ENCODE measurements at regions not wholly inside any gene's neighbourhood (a gene's known extent, or its start where the extent isn't known, plus 50 kb on each side); places are given as distances from the start of the nearest gene placed in this dataset.

- intact Hi-C loops (cut with micrococcal nuclease) = no loop called here
- H3K4me1 ChIP-seq (replicated peaks in 1 of 2; ENCODE audit: control insufficient read depth in 2 of 2, insufficient read depth in 2 of 2, low read length in 2 of 2) = no peaks in the 10 kb centered on the region
- ATAC-seq (no peak), FAIRE-seq (no peak), DNase-seq (ENCODE audit: extremely low read depth in 1 of 4, low spot score in 3 of 4) (no peak)
- CTCF ChIA-PET (ENCODE audit: low intra/inter-chr PET ratio) = no interaction called here
- H3K9me3 ChIP-seq (replicated peaks; ENCODE audit: control insufficient read depth, insufficient read depth, low read depth, low read length) = no peaks in the 10 kb centered on the region
- 0% methylated on average over 1 of the region's 1 CpG for WGBS (ENCODE audit: insufficient coverage, low coverage, missing lambda C conversion rate)
- no peak overlapping the region for H3K4me3 ChIP-seq
- no peaks in the 10 kb centered on the region for H3K79me2 ChIP-seq (ENCODE audit: control insufficient read depth, insufficient read depth, low read length)
- H3K27me3 ChIP-seq (ENCODE audit: control insufficient read depth in 2 of 2, insufficient read depth in 2 of 2, low read length in 2 of 2) = no peaks in the 10 kb centered on the region
- no peak overlapping the region for H2AFZ ChIP-seq (ENCODE audit: low read depth, low read length)
- TF ChIP-seq GTF2A2 (tag; IDR thresholded peaks at IDR 0.05) (no peak), ZNF239 (CRISPR knock-in tag; IDR thresholded peaks at IDR 0.05) (no peak), ZC3H4 (CRISPR knock-in tag; IDR thresholded peaks at IDR 0.05; ENCODE audit: borderline replicate concordance) (no peak), ZBTB8A (IDR thresholded peaks at IDR 0.05; ENCODE audit: partially characterized antibody) (no peak), SIN3B (IDR thresholded peaks at IDR 0.05; ENCODE audit: low read depth) (no peak)
- in situ Hi-C loops (cut with MboI) = no loop called here
- BruUV-seq (replicated peaks) = no TSS peak
- H3K9me1 ChIP-seq (ENCODE audit: control insufficient read depth, insufficient read depth, low read length) = no peaks in the 10 kb centered on the region
- no peaks in the 10 kb centered on the region for H4K20me1 ChIP-seq (replicated peaks; ENCODE audit: control insufficient read depth, insufficient read depth, low read length)
- no peaks in the 10 kb centered on the region for H3K36me3 ChIP-seq (ENCODE audit: control insufficient read depth, insufficient read depth, low read length)
- H3K27ac ChIP-seq (ENCODE audit: extremely low read depth, low read depth, low read length) = no peak overlapping the region
- no peak overlapping the region for H3K4me2 ChIP-seq (ENCODE audit: insufficient read depth, low read length)
- POLR2A ChIA-PET = no interaction called here
- no peak overlapping the region for H3K9ac ChIP-seq (ENCODE audit: insufficient read depth in 1 of 2, low read depth in 2 of 2, low read length in 2 of 2)
Observed at GRCh38 chr3:81406318-81406717, 355.1 kb downstream of the GBE1 start.

GRCh38 chr3:81395739-81396513 is 365.5 kb downstream of the GBE1 start:
- no peaks in the 10 kb centered on the region for H4K20me1 ChIP-seq (replicated peaks; ENCODE audit: control insufficient read depth, insufficient read depth, low read length)
- in situ Hi-C loops (cut with MboI) (no loop called here), intact Hi-C loops (cut with micrococcal nuclease) (no loop called here)
- no peaks in the 10 kb centered on the region for H3K9me3 ChIP-seq (replicated peaks; ENCODE audit: control insufficient read depth, insufficient read depth, low read depth, low read length)
- no peaks in the 10 kb centered on the region for H3K4me1 ChIP-seq (replicated peaks in 1 of 2; ENCODE audit: control insufficient read depth in 2 of 2, insufficient read depth in 2 of 2, low read length in 2 of 2)
- no peak for FAIRE-seq
- no peaks in the 10 kb centered on the region for H3K9me1 ChIP-seq (ENCODE audit: control insufficient read depth, insufficient read depth, low read length)
- 0% methylated on average over 7 of the region's 7 CpGs for WGBS (ENCODE audit: insufficient coverage, low coverage, missing lambda C conversion rate)
- no peak overlapping the region for H3K27ac ChIP-seq (ENCODE audit: extremely low read depth, low read depth, low read length)
- no peaks in the 10 kb centered on the region for H3K27me3 ChIP-seq (ENCODE audit: control insufficient read depth in 2 of 2, insufficient read depth in 2 of 2, low read length in 2 of 2)
- no peaks in the 10 kb centered on the region for H3K36me3 ChIP-seq (ENCODE audit: control insufficient read depth, insufficient read depth, low read length)
- CTCF ChIA-PET (ENCODE audit: low intra/inter-chr PET ratio) = interaction anchor here (0.6 kb wide), 1 partner anchor 33 kb away, joined by 3 read pairs; no protein-coding TSS in a partner anchor
- BruUV-seq (replicated peaks) = no TSS peak
- no peak overlapping the region for H2AFZ ChIP-seq (ENCODE audit: low read depth, low read length)
- ATAC-seq = no peak
- H3K79me2 ChIP-seq (ENCODE audit: control insufficient read depth, insufficient read depth, low read length) = no peaks in the 10 kb centered on the region
- DNase-seq (ENCODE audit: extremely low read depth in 1 of 4, low spot score in 3 of 4) = peak in 2 of 4 experiments; percentile 0 to 1
- H3K9ac ChIP-seq (ENCODE audit: insufficient read depth in 1 of 2, low read depth in 2 of 2, low read length in 2 of 2) = no peak overlapping the region
- POLR2A ChIA-PET = no interaction called here
- no peak overlapping the region for H3K4me3 ChIP-seq
- no peak overlapping the region for H3K4me2 ChIP-seq (ENCODE audit: insufficient read depth, low read length)
- TF ChIP-seq ZNF347 (CRISPR knock-in tag; IDR thresholded peaks at IDR 0.05; ENCODE audit: low read depth) (no peak), TAF15 (IDR thresholded peaks at IDR 0.05; ENCODE audit: low read depth, low read length) (no peak), MCM7 (IDR thresholded peaks at IDR 0.05) (no peak), SP1 (CRISPR knock-in tag; IDR thresholded peaks at IDR 0.05) (no peak), RCOR1 (IDR thresholded peaks at IDR 0.05; ENCODE audit: borderline replicate concordance in 1 of 2, low read depth in 2 of 2, low read length in 2 of 2) (no peak), MXD1 (CRISPR knock-in tag; IDR thresholded peaks at IDR 0.05; ENCODE audit: borderline replicate concordance, poor library complexity, severe bottlenecking) (no peak), MITF (IDR thresholded peaks at IDR 0.05) (no peak), NELFE (IDR thresholded peaks at IDR 0.05; ENCODE audit: insufficient read depth, insufficient read length) (no peak), KDM2B (CRISPR knock-in tag; IDR thresholded peaks at IDR 0.05) (no peak), ZKSCAN3 (CRISPR knock-in tag; IDR thresholded peaks at IDR 0.05) (no peak), IRF2 (CRISPR knock-in tag; IDR thresholded peaks at IDR 0.05) (no peak)

Measured in K562 (cell line).